ENCODE measurements at regions not wholly inside any gene's neighbourhood (a gene's known extent, or its start where the extent isn't known, plus 50 kb on each side); places are given as distances from the start of the nearest gene placed in this dataset.

GRCh38 chr2:225980372-225980771, 580.9 kb downstream of the NYAP2 start:
- no TSS peak for BruUV-seq (replicated peaks)
- intact Hi-C loops (cut with micrococcal nuclease; ENCODE audit: unreplicated experiment): no loop called here
- no peak for DNase-seq (ENCODE audit: low spot score)
- CTCF ChIA-PET: no interaction called here
- Histone ChIP-seq H3K27ac (ENCODE audit: low read depth, low read length, poor library complexity, severe bottlenecking) (no peak overlapping the region), H3K9me3 (ENCODE audit: low read depth, low read length, poor library complexity, severe bottlenecking) (no peaks in the 10 kb centered on the region), H3K27me3 (replicated peaks; ENCODE audit: insufficient read depth, low read depth, low read length, poor library complexity) (no peaks in the 10 kb centered on the region), H3K4me1 (ENCODE audit: insufficient read depth, low read length, poor library complexity, severe bottlenecking) (no peaks in the 10 kb centered on the region), H3K4me3 (ENCODE audit: low read depth, low read length, poor library complexity, severe bottlenecking) (no peak overlapping the region), H3K36me3 (ENCODE audit: insufficient read depth, low read length, poor library complexity, severe bottlenecking) (no peaks in the 10 kb centered on the region)
- POLR2A ChIA-PET (ENCODE audit: low non-redundant PET): no interaction called here
- TF ChIP-seq CTCF (conservative IDR thresholded peaks at IDR 0.05; ENCODE audit: low read depth, low read length): no peak
- TF ChIP-seq EZH2 (IDR thresholded peaks at IDR 0.05; ENCODE audit: borderline replicate concordance, low read depth, low read length, poor library complexity, severe bottlenecking): no peak

- Histone ChIP-seq H3K4me3 (ENCODE audit: low read depth, low read length, poor library complexity, severe bottlenecking) (no peak overlapping the region), H3K27ac (ENCODE audit: low read depth, low read length, poor library complexity, severe bottlenecking) (no peak overlapping the region), H3K9me3 (ENCODE audit: low read depth, low read length, poor library complexity, severe bottlenecking) (peaks cover 4% of the 10 kb centered on the region), H3K27me3 (replicated peaks; ENCODE audit: insufficient read depth, low read depth, low read length, poor library complexity) (no peaks in the 10 kb centered on the region), H3K36me3 (ENCODE audit: insufficient read depth, low read length, poor library complexity, severe bottlenecking) (no peaks in the 10 kb centered on the region), H3K4me1 (ENCODE audit: insufficient read depth, low read length, poor library complexity, severe bottlenecking) (no peaks in the 10 kb centered on the region)
- POLR2A ChIA-PET (ENCODE audit: low non-redundant PET): no interaction called here
- no peak for DNase-seq (ENCODE audit: low spot score)
- intact Hi-C loops (cut with micrococcal nuclease; ENCODE audit: unreplicated experiment): no loop called here
- BruUV-seq (replicated peaks): no TSS peak
- CTCF ChIA-PET: no interaction called here
- TF ChIP-seq CTCF (conservative IDR thresholded peaks at IDR 0.05; ENCODE audit: low read depth, low read length): no peak
- no peak for TF ChIP-seq EZH2 (IDR thresholded peaks at IDR 0.05; ENCODE audit: borderline replicate concordance, low read depth, low read length, poor library complexity, severe bottlenecking)
Measured at GRCh38 chr2:225971433-225971832, 571.9 kb downstream of the NYAP2 start.

GRCh38 chr2:225948903-225949302, 549.4 kb downstream of the NYAP2 start:
- intact Hi-C loops (cut with micrococcal nuclease; ENCODE audit: unreplicated experiment): no loop called here
- no peaks in the 10 kb centered on the region for H3K4me1 ChIP-seq (ENCODE audit: insufficient read depth, low read length, poor library complexity, severe bottlenecking)
- TF ChIP-seq EZH2 (IDR thresholded peaks at IDR 0.05; ENCODE audit: borderline replicate concordance, low read depth, low read length, poor library complexity, severe bottlenecking) (no peak), CTCF (conservative IDR thresholded peaks at IDR 0.05; ENCODE audit: low read depth, low read length) (no peak)
- no peak overlapping the region for H3K27ac ChIP-seq (ENCODE audit: low read depth, low read length, poor library complexity, severe bottlenecking)
- no peak overlapping the region for H3K4me3 ChIP-seq (ENCODE audit: low read depth, low read length, poor library complexity, severe bottlenecking)
- ChIA-PET CTCF (no interaction called here), POLR2A (ENCODE audit: low non-redundant PET) (no interaction called here)
- H3K27me3 ChIP-seq (replicated peaks; ENCODE audit: insufficient read depth, low read depth, low read length, poor library complexity): no peaks in the 10 kb centered on the region
- BruUV-seq (replicated peaks): no TSS peak
- H3K36me3 ChIP-seq (ENCODE audit: insufficient read depth, low read length, poor library complexity, severe bottlenecking): no peaks in the 10 kb centered on the region
- DNase-seq (ENCODE audit: low spot score): no peak
- peaks cover 21% of the 10 kb centered on the region for H3K9me3 ChIP-seq (ENCODE audit: low read depth, low read length, poor library complexity, severe bottlenecking)

Measured in A673 (cell line).